H1 (cell line): ENCODE measurements at regions not wholly inside any gene's neighbourhood (a gene's known extent, or its start where the extent isn't known, plus 50 kb on each side); places are given as distances from the start of the nearest gene placed in this dataset.

Source experiments
- CTCF ChIA-PET: fragments of 300-600 bp; sonication (Branson Sonifier 250); formaldehyde crosslinking; loops from one replicate; lab custom pipeline; 2021; ENCODE audit not compliant: partially characterized antibody; lab: Charles Lee
- POLR2A ChIA-PET: fragments of 300-600 bp; sonication (Branson Sonifier 250); formaldehyde crosslinking; loops from one replicate; lab custom pipeline; 2021; ENCODE audit warnings: inconsistent platforms; ENCODE audit not compliant: partially characterized antibody; lab: Charles Lee
- DNase-seq, 2 experiments: peaks; one replicate each; pipeline versions ENCODE4 v3.0.0 to v3.0.0-alpha.2; 2010 to 2022; ENCODE audit warnings: low spot score in 2 of 2, low read depth in 1 of 2, mixed read lengths in 1 of 2
- FAIRE-seq: peaks from 2 replicates; lab custom pipeline; 2011; peaks lifted over from hg19 to GRCh38; lab: Jason Lieb, UNC
- H2AFZ ChIP-seq: 2 replicates; pipeline ENCODE4 v1.8.1; 2012; ENCODE audit warnings: low read length, inconsistent platforms
- H2AK5ac ChIP-seq: 2 replicates; pipeline ENCODE4 v1.6.1; 2013; ENCODE audit warnings: low read depth, low read length
- H2BK120ac ChIP-seq: replicated peaks from 2 replicates; pipeline ENCODE3; 2013; ENCODE audit warnings: low read depth, low read length, inconsistent platforms
- H2BK12ac ChIP-seq: 2 replicates; pipeline ENCODE4 v1.6.1; 2013; ENCODE audit warnings: low read depth, low read length
- H2BK15ac ChIP-seq: 2 replicates; pipeline ENCODE4 v1.6.1; 2013; ENCODE audit warnings: low read length
- H2BK20ac ChIP-seq: 2 replicates; pipeline ENCODE4 v1.6.1; 2013; ENCODE audit warnings: low read length
- H2BK5ac ChIP-seq: 2 replicates; pipeline ENCODE4 v1.6.1; 2013; ENCODE audit warnings: low read depth, low read length
- H3K14ac ChIP-seq: 2 replicates; pipeline ENCODE4 v1.6.1; 2013; ENCODE audit warnings: inconsistent platforms; ENCODE audit not compliant: insufficient read length
- H3K18ac ChIP-seq: 2 replicates; pipeline ENCODE4 v1.6.1; 2013; ENCODE audit warnings: low read length; ENCODE audit errors: extremely low read depth
- H3K23ac ChIP-seq: 2 replicates; pipeline ENCODE4 v1.6.1; 2013; ENCODE audit warnings: inconsistent platforms; ENCODE audit not compliant: insufficient read length
- H3K23me2 ChIP-seq: 2 replicates; pipeline ENCODE4 v1.6.1; 2013; ENCODE audit warnings: low read depth, low read length
- H3K27ac ChIP-seq: 2 replicates; pipeline ENCODE4 v1.6.1; 2011; ENCODE audit warnings: low read depth, low read length, inconsistent platforms
- H3K27me3 ChIP-seq, 4 experiments: replicated peaks in 1 of 4; 1 replicate in 1 of 4; 2 replicates in 3 of 4; pipeline versions ENCODE4 v1.6.1 to v1.8.1; 2011 to 2013; ENCODE audit warnings: low read length in 3 of 4, mild to moderate bottlenecking in 3 of 4, inconsistent platforms in 2 of 4, mixed read lengths in 2 of 4, moderate library complexity in 1 of 4; ENCODE audit not compliant: control insufficient read depth in 3 of 4, insufficient read depth in 3 of 4; ENCODE audit errors: extremely low read depth in 1 of 4
- H3K36me3 ChIP-seq, 4 experiments: 2 replicates each; pipeline versions ENCODE4 v1.6.1 to v1.8.1; 2011 to 2013; ENCODE audit warnings: mild to moderate bottlenecking in 4 of 4, low read length in 3 of 4, moderate library complexity in 2 of 4, control low read depth in 1 of 4, inconsistent platforms in 1 of 4; ENCODE audit not compliant: insufficient read depth in 4 of 4, control insufficient read depth in 2 of 4
- H3K4ac ChIP-seq: replicated peaks from 2 replicates; pipeline ENCODE3; 2013; ENCODE audit warnings: low read length, low read depth, mixed read lengths, inconsistent platforms; ENCODE audit not compliant: insufficient read length
- H3K4me1 ChIP-seq, 4 experiments: replicated peaks in 1 of 4; 1 replicate in 1 of 4; 2 replicates in 3 of 4; pipeline versions ENCODE4 v1.6.1 to v1.8.1; 2011 to 2013; ENCODE audit warnings: low read length in 3 of 4, inconsistent platforms in 2 of 4, mixed read lengths in 1 of 4; ENCODE audit not compliant: insufficient read depth in 4 of 4, control insufficient read depth in 3 of 4
- H3K4me2 ChIP-seq, 2 experiments: 2 replicates each; pipeline versions ENCODE4 v1.6.1 to v1.8.1; 2011 to 2013; ENCODE audit warnings: low read depth in 2 of 2, low read length in 2 of 2, control low read depth in 1 of 2, inconsistent platforms in 1 of 2, mild to moderate bottlenecking in 1 of 2; ENCODE audit not compliant: insufficient read depth in 1 of 2
- H3K4me3 ChIP-seq, 4 experiments: fragments of 200-600, 300-600 bp in 1 of 4; sonication (generic), shearing (Covaris generic), sonication (Bioruptor Twin) in 1 of 4; 2 replicates each; pipeline versions ENCODE4 v1.5.1 to v1.8.1; 2011 to 2016; ENCODE audit warnings: low read length in 4 of 4, low read depth in 3 of 4, control low read depth in 2 of 4, inconsistent platforms in 2 of 4, mild to moderate bottlenecking in 2 of 4, mixed read lengths in 1 of 4, moderate library complexity in 1 of 4; ENCODE audit not compliant: insufficient read depth in 2 of 4; ENCODE audit errors: extremely low read depth in 1 of 4
- H3K56ac ChIP-seq: replicated peaks from 2 replicates; pipeline ENCODE3; 2013; ENCODE audit warnings: low read depth, mild to moderate bottlenecking, mixed read lengths, low read length, inconsistent platforms; ENCODE audit not compliant: insufficient read length
- H3K79me1 ChIP-seq: 2 replicates; pipeline ENCODE4 v1.6.1; 2013; ENCODE audit warnings: low read depth, low read length, control low read depth
- H3K79me2 ChIP-seq, 2 experiments: 2 replicates each; pipeline versions ENCODE4 v1.6.1 to v1.8.1; 2012 to 2013; ENCODE audit warnings: low read length in 2 of 2, mild to moderate bottlenecking in 2 of 2, inconsistent platforms in 1 of 2; ENCODE audit not compliant: insufficient read depth in 2 of 2, control insufficient read depth in 1 of 2
- H3K9ac ChIP-seq, 4 experiments: replicated peaks in 1 of 4; 1 replicate in 1 of 4; 2 replicates in 3 of 4; pipeline versions ENCODE4 v1.6.1 to v1.8.1; 2011 to 2013; ENCODE audit warnings: low read depth in 3 of 4, low read length in 3 of 4, control low read depth in 2 of 4, mild to moderate bottlenecking in 2 of 4, moderate library complexity in 2 of 4, inconsistent platforms in 1 of 4; ENCODE audit errors: extremely low read depth in 1 of 4
- H3K9me3 ChIP-seq, 2 experiments: 2 replicates each; pipeline versions ENCODE4 v1.6.1 to v1.8.1; 2012 to 2013; ENCODE audit warnings: mild to moderate bottlenecking in 2 of 2, moderate library complexity in 2 of 2, control low read depth in 1 of 2, inconsistent platforms in 1 of 2, low read depth in 1 of 2, low read length in 1 of 2, mixed read lengths in 1 of 2; ENCODE audit not compliant: insufficient read depth in 2 of 2
- H4K20me1 ChIP-seq, 2 experiments: replicated peaks in 1 of 2; 2 replicates each; pipeline versions ENCODE3 to v1.8.1; 2011 to 2013; ENCODE audit warnings: inconsistent platforms in 2 of 2, low read length in 2 of 2, mild to moderate bottlenecking in 1 of 2; ENCODE audit not compliant: insufficient read depth in 2 of 2, control insufficient read depth in 1 of 2
- H4K5ac ChIP-seq: 2 replicates; pipeline ENCODE4 v1.6.1; 2013; ENCODE audit warnings: low read length, low read depth, mixed read lengths, inconsistent platforms; ENCODE audit not compliant: insufficient read length
- H4K8ac ChIP-seq: 2 replicates; pipeline ENCODE4 v1.8.0; 2013; ENCODE audit warnings: mild to moderate bottlenecking, moderate library complexity, low read length, inconsistent platforms; ENCODE audit not compliant: insufficient read depth; ENCODE audit errors: extremely low read depth
- H4K91ac ChIP-seq: replicated peaks from 2 replicates; pipeline ENCODE3; 2013; ENCODE audit warnings: low read length, mixed read lengths, inconsistent platforms; ENCODE audit not compliant: insufficient read length
- CHD2 ChIP-seq: IDR thresholded peaks from 2 replicates; pipeline ENCODE4 v1.6.1; 2012; ENCODE audit warnings: low read length, improper control_type of control experiment
- WGBS, 2 experiments: shearing (Covaris generic) in 1 of 2; methylation state at CpG; one replicate each; pipeline versions ENCODE4 v1.1.6 to v1.1.7; 2013 to 2015; ENCODE audit warnings: low lambda C conversion rate in 2 of 2, mixed read lengths in 2 of 2, inconsistent platforms in 1 of 2, low coverage in 1 of 2, missing lambda C conversion rate in 1 of 2; ENCODE audit not compliant: insufficient replicate concordance in 2 of 2, insufficient coverage in 1 of 2, insufficient read length in 1 of 2; ENCODE audit errors: extremely low coverage in 1 of 2, missing lambda C conversion rate in 1 of 2; 5-methylcytosine and 5-hydroxymethylcytosine counted together
- TF ChIP-seq, protein P1 (sequence below): IDR thresholded peaks from 2 replicates; pipeline ENCODE4 v1.6.1; 2012; ENCODE audit warnings: inconsistent platforms

DNA sequence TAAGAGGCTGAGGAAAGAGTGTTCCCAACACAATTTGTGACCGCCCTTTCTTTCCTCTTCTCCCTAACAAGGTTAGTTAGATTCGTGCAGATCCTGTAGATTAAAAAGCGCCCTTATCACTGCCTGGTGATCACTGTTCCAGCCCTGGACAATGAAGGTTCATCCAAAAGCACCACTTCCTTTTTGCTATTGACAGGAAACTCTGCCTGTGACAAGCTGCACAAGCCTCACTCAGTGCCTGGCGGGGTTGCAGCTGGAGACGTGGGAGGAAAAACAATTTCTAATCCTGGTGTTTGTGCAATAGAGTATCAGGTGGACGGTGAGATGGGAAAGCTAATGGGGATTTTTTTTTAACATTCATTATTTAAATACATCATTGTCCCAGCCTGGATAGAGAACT lies 105.9 kb upstream of the CAV2 start:
- H2BK15ac ChIP-seq, result no peak overlapping the region
- H2BK120ac ChIP-seq, result no peak overlapping the region
- H4K5ac ChIP-seq, result no peak overlapping the region
- no peaks in the 10 kb centered on the region for H3K4me1 ChIP-seq
- H2BK20ac ChIP-seq, result no peak overlapping the region
- DNase-seq (no peak), FAIRE-seq (no peak)
- H3K36me3 ChIP-seq, result no peaks in the 10 kb centered on the region
- H3K79me2 ChIP-seq, result no peaks in the 10 kb centered on the region
- H2BK5ac ChIP-seq, result no peak overlapping the region
- H2BK12ac ChIP-seq, result no peak overlapping the region
- H2AK5ac ChIP-seq, result no peak overlapping the region
- H3K18ac ChIP-seq, result no peak overlapping the region
- WGBS, 2 experiments, result 89% methylated on average over 6 of the region's 6 CpGs; no CpG with 5 or more reads in 1 of the 2 experiments
- H3K23ac ChIP-seq, result no peak overlapping the region
- no peak overlapping the region for H3K4ac ChIP-seq
- no peak overlapping the region for H3K56ac ChIP-seq
- H3K9ac ChIP-seq, result no peak overlapping the region
- H2AFZ ChIP-seq, result peak overlapping the region; percentile 70; the same call in 1 of the 2 replicates
- H3K23me2 ChIP-seq, result no peaks in the 10 kb centered on the region; the same call in 1 of the 2 replicates
- H4K91ac ChIP-seq, result no peak overlapping the region
- no peaks in the 10 kb centered on the region for H4K20me1 ChIP-seq
- H3K4me3 ChIP-seq, result no peak overlapping the region
- no peak overlapping the region for H3K14ac ChIP-seq
- H4K8ac ChIP-seq, result no peak overlapping the region
- no peaks in the 10 kb centered on the region for H3K79me1 ChIP-seq
- no peak overlapping the region for H3K4me2 ChIP-seq
- ChIA-PET POLR2A (no interaction called here), CTCF (interaction anchor here (0.6 to 1.1 kb wide), 4 partner anchors 49 to 613 kb away, joined by 3 read pairs; no protein-coding TSS in a partner anchor)
- 0 out of 4 replicates have a peak, but pooled peaks cover 0 to 4% of the 10 kb centered on the region in 2 experiments for H3K9me3 ChIP-seq
- no peaks in the 10 kb centered on the region for H3K27me3 ChIP-seq
- H3K27ac ChIP-seq, result no peak overlapping the region
- TF ChIP-seq, protein P1, sequence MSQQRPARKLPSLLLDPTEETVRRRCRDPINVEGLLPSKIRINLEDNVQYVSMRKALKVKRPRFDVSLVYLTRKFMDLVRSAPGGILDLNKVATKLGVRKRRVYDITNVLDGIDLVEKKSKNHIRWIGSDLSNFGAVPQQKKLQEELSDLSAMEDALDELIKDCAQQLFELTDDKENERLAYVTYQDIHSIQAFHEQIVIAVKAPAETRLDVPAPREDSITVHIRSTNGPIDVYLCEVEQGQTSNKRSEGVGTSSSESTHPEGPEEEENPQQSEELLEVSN, result no peak
- no peak for TF ChIP-seq CHD2
